ENCODE measurements at regions not wholly inside any gene's neighbourhood (a gene's known extent, or its start where the extent isn't known, plus 50 kb on each side); places are given as distances from the start of the nearest gene placed in this dataset.
"Not testable (repeated sequence)": the region's sequence is repeated elsewhere in the genome, so short reads cannot be mapped to it uniquely, and the experiment has no call there.

DNA sequence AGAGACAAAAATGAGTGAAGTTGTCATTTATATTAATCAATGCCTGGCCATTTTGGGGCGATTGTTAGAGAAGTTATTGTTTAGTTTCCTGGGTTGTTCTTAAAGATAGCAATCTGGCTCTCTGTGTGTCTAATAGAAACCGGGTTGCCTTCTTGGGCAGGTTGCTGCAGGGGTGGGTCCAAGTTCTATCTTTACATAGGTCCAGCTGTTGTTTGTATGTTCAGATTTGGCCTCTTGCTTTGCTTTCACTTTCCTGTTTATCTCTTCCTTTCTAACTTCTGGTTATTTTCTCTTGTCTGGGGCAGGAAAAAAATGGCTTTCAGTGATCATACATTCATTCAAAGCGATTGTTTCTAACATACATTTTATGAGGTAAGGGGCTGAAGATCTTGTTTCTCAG lies 128.4 kb upstream of the NOX3 start:
- no peak for DNase-seq (ENCODE audit: low spot score)
- no peak for ATAC-seq

- ATAC-seq (no peak), DNase-seq (ENCODE audit: low spot score) (no peak)
Observed at GRCh38 chr6:155582016-155582991, 126.7 kb upstream of the NOX3 start.

DNA sequence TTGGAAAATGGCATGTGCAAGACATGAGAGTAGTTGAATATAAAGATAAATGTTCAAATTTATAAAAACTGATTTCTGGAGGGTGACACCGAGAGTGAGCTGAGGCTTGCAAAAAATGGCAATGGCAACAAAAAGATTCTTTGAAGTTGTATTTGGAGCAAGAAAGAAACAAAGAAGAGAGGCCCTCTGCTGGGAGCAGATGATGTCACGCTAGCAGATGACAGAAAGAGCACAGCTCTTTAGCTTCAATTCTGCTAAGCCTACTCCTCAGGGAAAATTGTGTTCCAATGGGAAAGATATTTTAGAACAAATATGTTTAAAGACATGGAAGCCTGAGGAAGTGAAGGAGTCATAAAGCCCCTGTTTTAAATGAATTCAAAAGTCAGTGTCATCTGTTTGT lies 125.3 kb upstream of the NOX3 start:
- DNase-seq (ENCODE audit: low spot score) (no peak), ATAC-seq (no peak)

- ATAC-seq (no peak), DNase-seq (ENCODE audit: low spot score) (no peak)
Observed at GRCh38 chr6:155578251-155578650, 122.6 kb upstream of the NOX3 start.

DNA sequence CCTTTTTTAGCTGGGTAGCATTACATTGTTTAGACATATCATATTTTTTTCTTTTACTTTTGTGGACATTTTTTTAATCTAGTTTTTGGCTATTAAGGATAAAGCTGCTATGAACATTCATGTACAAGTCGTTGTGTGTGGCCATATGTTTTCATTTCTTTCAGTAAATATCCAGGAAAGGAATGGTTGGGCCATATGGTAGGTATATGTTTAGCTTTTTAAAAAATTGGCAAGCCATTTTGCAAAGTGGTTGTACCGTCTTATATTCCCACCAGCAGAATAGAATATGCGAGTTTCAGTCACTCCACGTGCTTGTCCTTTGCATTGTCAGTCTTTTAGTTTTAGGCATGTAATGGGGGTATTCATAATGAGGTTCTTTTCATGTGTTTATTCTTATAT lies 106.3 kb upstream of the NOX3 start:
- no peak for DNase-seq (ENCODE audit: low spot score)

DNA sequence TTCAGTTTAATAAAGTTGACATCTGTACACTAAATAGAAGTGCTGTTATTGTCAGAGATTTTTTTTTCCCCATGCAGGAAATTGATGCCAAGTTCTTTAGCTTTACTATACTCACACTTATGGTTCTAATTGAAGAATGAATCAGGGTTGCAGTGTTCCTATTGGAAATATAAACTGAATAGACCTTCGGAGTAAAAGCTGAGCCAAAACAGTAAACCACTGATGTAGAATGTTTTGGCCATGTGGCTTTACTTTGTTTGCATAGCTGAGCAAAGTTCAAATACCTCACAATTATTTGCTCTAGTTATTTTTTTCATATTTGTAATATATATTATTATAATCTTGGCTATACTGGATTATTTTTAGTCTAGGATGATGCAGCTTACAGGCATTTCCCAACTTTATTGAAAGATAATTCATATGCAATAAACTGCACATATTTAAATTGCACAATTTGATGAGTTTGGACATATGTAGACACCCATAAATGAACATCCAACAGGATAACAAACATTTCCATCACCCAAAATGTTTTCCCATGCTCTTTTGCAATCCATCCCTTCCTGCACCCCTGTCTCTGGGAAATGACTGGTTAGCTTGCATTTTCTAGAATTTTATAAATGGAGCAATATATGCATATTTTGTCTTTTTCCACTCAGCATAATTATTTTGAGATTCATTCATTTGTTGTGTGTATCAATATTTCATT lies 105.8 kb upstream of the NOX3 start:
- ATAC-seq (no peak), DNase-seq (ENCODE audit: low spot score) (no peak)

More for the DNA sequence above, 106.3 kb upstream of the NOX3 start:
- ATAC-seq: no peak

- no peak for ATAC-seq
Observed at GRCh38 chr6:155549928-155550327, 94.3 kb upstream of the NOX3 start.

GRCh38 chr6:155549028-155549798 lies 93.6 kb upstream of the NOX3 start:
- ATAC-seq (no peak), DNase-seq (ENCODE audit: low spot score) (no peak)

More at GRCh38 chr6:155549928-155550327, 94.3 kb upstream of the NOX3 start:
- no peak for DNase-seq (ENCODE audit: low spot score)

DNA sequence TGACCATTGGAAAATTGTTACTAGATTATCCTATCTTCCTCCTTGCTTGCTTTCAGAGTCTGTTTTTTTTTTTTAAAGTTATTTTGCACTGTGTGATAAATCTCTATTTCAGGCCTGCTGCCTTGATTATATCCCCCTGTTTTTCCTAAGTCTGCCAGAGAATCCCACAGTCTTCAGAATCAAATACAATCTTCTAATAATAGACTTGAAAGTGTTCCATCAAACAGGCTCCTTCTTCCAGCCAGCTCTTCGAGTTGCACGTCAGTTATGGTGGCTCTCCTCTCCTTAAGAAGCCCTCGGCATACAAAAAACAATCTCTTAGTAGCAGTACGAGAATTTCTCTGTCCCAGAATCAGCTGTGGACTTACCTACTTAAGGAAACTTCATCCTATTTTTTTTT lies 92.9 kb upstream of the NOX3 start:
- DNase-seq (ENCODE audit: low spot score) (no peak), ATAC-seq (no peak)

GRCh38 chr6:155544677-155545076 lies 89.0 kb upstream of the NOX3 start:
- no peak for DNase-seq (ENCODE audit: low spot score)
- ATAC-seq: peak; percentile 41

GRCh38 chr6:155543166-155543847 lies 87.7 kb upstream of the NOX3 start:
- ATAC-seq: no peak

GRCh38 chr6:155542036-155542435 lies 86.4 kb upstream of the NOX3 start:
- DNase-seq (ENCODE audit: low spot score) (no peak), ATAC-seq (no peak)

More at GRCh38 chr6:155543166-155543847, 87.7 kb upstream of the NOX3 start:
- DNase-seq (ENCODE audit: low spot score): no peak

GRCh38 chr6:155538708-155539390 lies 83.2 kb upstream of the NOX3 start:
- no peak for DNase-seq (ENCODE audit: low spot score)
- ATAC-seq: no peak

GRCh38 chr6:155534678-155535077 lies 79.0 kb upstream of the NOX3 start:
- ATAC-seq (no peak), DNase-seq (ENCODE audit: low spot score) (no peak)

- no peak for DNase-seq (ENCODE audit: low spot score)
Observed at GRCh38 chr6:155530219-155530834, 74.7 kb upstream of the NOX3 start.

GRCh38 chr6:155529814-155530213 lies 74.2 kb upstream of the NOX3 start:
- DNase-seq (ENCODE audit: low spot score); ATAC-seq: not testable (repeated sequence)

More at GRCh38 chr6:155530219-155530834, 74.7 kb upstream of the NOX3 start:
- ATAC-seq: peak; percentile 63

- DNase-seq (ENCODE audit: low spot score) (no peak), ATAC-seq (no peak)
Observed at GRCh38 chr6:155528982-155529453, 73.4 kb upstream of the NOX3 start.

GRCh38 chr6:155528335-155528734 lies 72.7 kb upstream of the NOX3 start:
- ATAC-seq: no peak
- no peak for DNase-seq (ENCODE audit: low spot score)

- DNase-seq (ENCODE audit: low spot score) (no peak), ATAC-seq (no peak)
Observed at GRCh38 chr6:155527443-155527842, 71.8 kb upstream of the NOX3 start.
